HEK293 (cell line): ENCODE measurements at regions not wholly inside any gene's neighbourhood (a gene's known extent, or its start where the extent isn't known, plus 50 kb on each side); places are given as distances from the start of the nearest gene placed in this dataset.

Experiments
- ZNF157 ChIP-seq: fragments of 450-650 bp; formaldehyde crosslinking; IDR thresholded peaks from 2 replicates; pipeline ENCODE4 v1.5.1; 2016; ENCODE audit warnings: missing biosample characterization, missing genetic modification characterization
- TF ChIP-seq, protein P1 (sequence below): fragments of 450-650 bp; formaldehyde crosslinking; IDR thresholded peaks from 2 replicates; pipeline ENCODE4 v1.5.1; 2016; ENCODE audit warnings: missing biosample characterization, missing genetic modification characterization

DNA sequence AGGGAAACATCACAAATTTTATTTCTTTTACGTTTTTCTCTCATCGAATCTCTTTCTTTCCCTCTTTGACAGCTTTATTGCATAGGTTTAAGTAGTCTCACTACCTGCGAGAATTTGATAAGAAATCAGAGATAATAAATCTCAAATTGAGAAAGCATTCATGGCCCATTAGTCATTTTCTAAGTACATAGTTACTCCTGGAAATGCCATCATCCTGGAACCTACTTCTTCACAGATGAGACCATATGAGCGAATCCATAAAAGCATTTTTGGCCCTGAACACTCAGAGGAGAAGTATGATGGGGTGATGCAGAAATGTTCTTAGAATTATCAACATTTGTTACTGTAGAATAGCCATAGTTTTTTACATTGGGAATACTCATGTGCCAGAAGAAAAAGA lies 138.0 kb upstream of the ARHGAP28 start:
- no peak for TF ChIP-seq ZNF157 (tag by site-specific recombination)
- TF ChIP-seq, protein P1, sequence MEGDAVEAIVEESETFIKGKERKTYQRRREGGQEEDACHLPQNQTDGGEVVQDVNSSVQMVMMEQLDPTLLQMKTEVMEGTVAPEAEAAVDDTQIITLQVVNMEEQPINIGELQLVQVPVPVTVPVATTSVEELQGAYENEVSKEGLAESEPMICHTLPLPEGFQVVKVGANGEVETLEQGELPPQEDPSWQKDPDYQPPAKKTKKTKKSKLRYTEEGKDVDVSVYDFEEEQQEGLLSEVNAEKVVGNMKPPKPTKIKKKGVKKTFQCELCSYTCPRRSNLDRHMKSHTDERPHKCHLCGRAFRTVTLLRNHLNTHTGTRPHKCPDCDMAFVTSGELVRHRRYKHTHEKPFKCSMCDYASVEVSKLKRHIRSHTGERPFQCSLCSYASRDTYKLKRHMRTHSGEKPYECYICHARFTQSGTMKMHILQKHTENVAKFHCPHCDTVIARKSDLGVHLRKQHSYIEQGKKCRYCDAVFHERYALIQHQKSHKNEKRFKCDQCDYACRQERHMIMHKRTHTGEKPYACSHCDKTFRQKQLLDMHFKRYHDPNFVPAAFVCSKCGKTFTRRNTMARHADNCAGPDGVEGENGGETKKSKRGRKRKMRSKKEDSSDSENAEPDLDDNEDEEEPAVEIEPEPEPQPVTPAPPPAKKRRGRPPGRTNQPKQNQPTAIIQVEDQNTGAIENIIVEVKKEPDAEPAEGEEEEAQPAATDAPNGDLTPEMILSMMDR: no peak
